Right atrium auricular region (tissue), 2 donors: ENCODE measurements at regions not wholly inside any gene's neighbourhood (a gene's known extent, or its start where the extent isn't known, plus 50 kb on each side); places are given as distances from the start of the nearest gene placed in this dataset.

Experiments used
- DNase-seq: peaks from one replicate; pipeline ENCODE4 v3.0.0-alpha.2; 2019; ENCODE audit warnings: low spot score
- H3K27ac ChIP-seq, 2 donors: fragments of 200-600 bp; sonication (generic); 1 replicate in 1 of 2; 2 replicates in 1 of 2; pipeline ENCODE4 v1.5.1; 2016 to 2019
- H3K27me3 ChIP-seq, 2 donors: fragments of 200-600 bp; sonication (generic); one replicate each; pipeline versions ENCODE4 v1.5.1 to v1.6.0; 2017 to 2019
- H3K36me3 ChIP-seq: fragments of 200-600 bp; sonication (generic); one replicate; pipeline ENCODE4 v1.5.1; 2016
- H3K4me1 ChIP-seq, 2 donors: fragments of 200-600 bp; sonication (generic); one replicate each; pipeline versions ENCODE4 v1.5.1 to v1.6.0; 2017 to 2019
- H3K4me3 ChIP-seq, 2 donors: fragments of 200-600 bp; sonication (generic); 1 replicate in 1 of 2; 2 replicates in 1 of 2; pipeline ENCODE4 v1.5.1; 2017 to 2019; ENCODE audit warnings: mild to moderate bottlenecking in 1 of 2, moderate library complexity in 1 of 2
- H3K9me3 ChIP-seq, 2 donors: fragments of 200-600 bp; sonication (generic); one replicate each; pipeline ENCODE4 v1.5.1; 2019
- CTCF ChIP-seq, 2 donors: fragments of 200-600 bp; sonication (generic); IDR thresholded peaks; one replicate each; pipeline ENCODE4 v1.5.1; 2019; ENCODE audit warnings: antibody characterized with exemption in 2 of 2

GRCh38 chr13:50428183-50428877 lies 413.1 kb downstream of the KCNRG start:
- TF ChIP-seq CTCF (IDR thresholded peaks at IDR 0.05): no peak
- H3K9me3 ChIP-seq: no peaks in the 10 kb centered on the region
- H3K27me3 ChIP-seq: no peaks in the 10 kb centered on the region
- no peak overlapping the region for H3K27ac ChIP-seq
- H3K36me3 ChIP-seq: no peaks in the 10 kb centered on the region
- H3K4me3 ChIP-seq: no peak overlapping the region
- peaks cover 0 to 9% of the 10 kb centered on the region in 2 donors for H3K4me1 ChIP-seq
- DNase-seq: no peak

DNA sequence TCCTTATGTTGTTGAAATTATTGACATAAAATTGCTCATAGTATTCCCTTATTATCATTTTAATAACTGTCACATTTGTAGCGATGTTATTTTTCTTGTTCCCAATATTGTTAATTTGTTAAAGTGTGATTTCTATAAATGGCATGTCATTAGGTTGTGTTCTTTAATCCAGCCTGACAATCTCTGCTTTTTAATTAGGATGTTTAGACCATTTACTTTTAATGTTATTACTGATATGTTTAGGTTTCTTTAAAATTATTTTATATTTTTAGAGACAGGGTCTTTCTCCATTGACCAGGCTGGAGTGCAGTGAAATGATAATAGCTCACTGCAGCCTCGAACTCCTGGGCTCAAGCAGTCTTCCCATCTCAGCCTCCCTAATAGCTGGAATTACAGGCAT lies 408.5 kb downstream of the DLEU7 start:
- no peak for TF ChIP-seq CTCF (IDR thresholded peaks at IDR 0.05)

GRCh38 chr13:50437252-50437651 lies 406.2 kb downstream of the DLEU7 start:
- no peaks in the 10 kb centered on the region for H3K9me3 ChIP-seq
- no peaks in the 10 kb centered on the region for H3K4me1 ChIP-seq
- TF ChIP-seq CTCF (IDR thresholded peaks at IDR 0.05): no peak
- DNase-seq: no peak
- no peaks in the 10 kb centered on the region for H3K27me3 ChIP-seq
- no peak overlapping the region for H3K4me3 ChIP-seq
- H3K27ac ChIP-seq: no peak overlapping the region
- no peaks in the 10 kb centered on the region for H3K36me3 ChIP-seq

More for the DNA sequence above, 408.5 kb downstream of the DLEU7 start:
- Histone ChIP-seq H3K27ac (no peak overlapping the region), H3K9me3 (no peaks in the 10 kb centered on the region), H3K27me3 (no peaks in the 10 kb centered on the region), H3K4me1 (no peaks in the 10 kb centered on the region), H3K36me3 (no peaks in the 10 kb centered on the region), H3K4me3 (no peak overlapping the region)
- DNase-seq: no peak

GRCh38 chr13:50438351-50438750 lies 405.1 kb downstream of the DLEU7 start:
- Histone ChIP-seq H3K27ac (no peak overlapping the region), H3K27me3 (no peaks in the 10 kb centered on the region), H3K4me3 (no peak overlapping the region), H3K4me1 (no peaks in the 10 kb centered on the region), H3K36me3 (no peaks in the 10 kb centered on the region), H3K9me3 (no peaks in the 10 kb centered on the region)
- no peak for TF ChIP-seq CTCF (IDR thresholded peaks at IDR 0.05)
- no peak for DNase-seq

GRCh38 chr13:50441130-50441529 lies 402.4 kb downstream of the DLEU7 start:
- no peaks in the 10 kb centered on the region for H3K36me3 ChIP-seq
- H3K4me3 ChIP-seq: no peak overlapping the region
- no peak for DNase-seq
- TF ChIP-seq CTCF (IDR thresholded peaks at IDR 0.05): no peak
- H3K9me3 ChIP-seq: no peaks in the 10 kb centered on the region
- H3K27me3 ChIP-seq: no peaks in the 10 kb centered on the region
- no peak overlapping the region for H3K27ac ChIP-seq
- H3K4me1 ChIP-seq: no peaks in the 10 kb centered on the region

DNA sequence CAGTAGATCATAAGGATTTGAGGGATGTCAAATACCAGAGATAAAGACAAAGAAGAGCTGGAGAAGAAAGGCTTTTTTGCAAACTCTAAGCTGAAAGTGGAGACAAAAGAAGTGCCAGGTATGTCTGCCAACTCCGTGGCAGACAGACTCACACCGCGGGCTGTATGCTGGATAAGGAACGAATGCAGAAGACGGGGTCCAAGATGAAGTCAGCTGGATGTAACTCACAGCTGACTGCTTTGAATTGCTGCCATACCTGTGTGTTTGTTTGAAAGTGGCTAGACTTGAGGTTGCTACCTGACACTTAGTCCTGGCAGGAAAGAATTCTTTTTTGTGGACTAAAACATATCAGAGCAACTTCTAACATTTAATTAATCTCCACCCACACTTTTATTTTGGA lies 398.8 kb downstream of the DLEU7 start:
- H3K4me1 ChIP-seq: no peaks in the 10 kb centered on the region
- no peak for DNase-seq
- no peak for TF ChIP-seq CTCF (IDR thresholded peaks at IDR 0.05)
- H3K27ac ChIP-seq: no peak overlapping the region
- no peaks in the 10 kb centered on the region for H3K27me3 ChIP-seq
- no peaks in the 10 kb centered on the region for H3K36me3 ChIP-seq
- H3K9me3 ChIP-seq: no peaks in the 10 kb centered on the region
- no peak overlapping the region for H3K4me3 ChIP-seq
